Activated naive CD8-positive, alpha-beta T cell treated with anti-CD3 and anti-CD28 coated beads for 36 hours (primary cell): ENCODE measurements at regions not wholly inside any gene's neighbourhood (a gene's known extent, or its start where the extent isn't known, plus 50 kb on each side); places are given as distances from the start of the nearest gene placed in this dataset.

Source experiments
- DNase-seq: peaks from one replicate; pipeline ENCODE4 v3.0.0; 2021
- H3K27ac Mint-ChIP-seq: one replicate; pipeline ENCODE4 v1.8.0; 2022; ENCODE audit warnings: mild to moderate bottlenecking, moderate library complexity, mixed read lengths
- H3K27me3 Mint-ChIP-seq: one replicate; pipeline ENCODE4 v1.8.0; 2022; ENCODE audit warnings: mild to moderate bottlenecking, mixed read lengths
- H3K36me3 Mint-ChIP-seq: one replicate; pipeline ENCODE4 v1.8.0; 2021; ENCODE audit warnings: mild to moderate bottlenecking, mixed read lengths
- H3K4me1 Mint-ChIP-seq: one replicate; pipeline ENCODE4 v1.8.0; 2021; ENCODE audit warnings: mixed read lengths
- H3K4me3 Mint-ChIP-seq: one replicate; pipeline ENCODE4 v1.8.0; 2022; ENCODE audit warnings: mild to moderate bottlenecking, moderate library complexity, mixed read lengths
- H3K9me3 Mint-ChIP-seq: one replicate; pipeline ENCODE4 v1.8.0; 2022; ENCODE audit warnings: mixed read lengths

DNA sequence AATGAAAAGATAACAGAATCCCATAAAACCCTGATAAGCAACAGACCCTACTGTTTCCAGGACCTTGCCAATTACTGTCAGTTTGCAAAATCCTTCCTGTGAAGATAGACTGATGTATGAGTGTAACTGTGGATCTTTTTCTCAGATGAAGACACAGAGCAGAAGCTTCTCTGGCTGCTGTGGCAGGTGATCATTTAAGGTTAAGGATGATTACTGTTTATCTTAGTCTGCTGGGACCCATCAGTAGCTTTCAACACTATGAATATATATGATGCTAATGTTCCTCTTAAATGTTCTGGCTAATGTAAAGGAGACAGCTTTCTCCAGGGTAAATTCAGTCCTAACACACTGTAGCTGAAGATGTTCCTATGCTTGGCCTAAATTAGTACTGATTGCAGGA is 56.0 kb upstream of the CTTNBP2 start:
- H3K36me3 Mint-ChIP-seq = no peaks in the 10 kb centered on the region
- no peaks in the 10 kb centered on the region for H3K4me1 Mint-ChIP-seq
- H3K27ac Mint-ChIP-seq = no peak overlapping the region
- no peaks in the 10 kb centered on the region for H3K27me3 Mint-ChIP-seq
- no peak for DNase-seq
- no peak overlapping the region for H3K4me3 Mint-ChIP-seq
- peaks cover 3% of the 10 kb centered on the region for H3K9me3 Mint-ChIP-seq

DNA sequence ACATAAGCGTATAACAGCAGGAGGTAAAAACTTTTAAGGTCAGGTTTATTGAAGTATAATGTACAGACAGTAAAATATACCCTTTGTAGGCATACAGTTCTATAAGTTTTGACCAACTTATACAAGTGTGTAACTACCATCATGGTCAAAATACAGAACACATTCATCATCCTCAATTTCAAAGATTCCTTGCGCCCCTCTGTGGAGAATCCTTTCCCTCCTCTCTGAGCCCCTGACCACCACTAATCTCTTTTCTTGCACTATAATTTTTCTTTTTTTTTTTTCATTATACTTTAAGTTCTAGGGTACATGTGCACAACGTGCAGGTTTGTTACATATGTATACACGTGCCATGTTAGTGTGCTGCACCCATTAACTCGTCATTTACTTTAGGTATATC is 58.1 kb upstream of the CTTNBP2 start:
- DNase-seq = no peak
- H3K9me3 Mint-ChIP-seq = peaks cover 3% of the 10 kb centered on the region
- no peak overlapping the region for H3K4me3 Mint-ChIP-seq
- no peaks in the 10 kb centered on the region for H3K27me3 Mint-ChIP-seq
- no peak overlapping the region for H3K27ac Mint-ChIP-seq
- no peaks in the 10 kb centered on the region for H3K4me1 Mint-ChIP-seq
- no peaks in the 10 kb centered on the region for H3K36me3 Mint-ChIP-seq

DNA sequence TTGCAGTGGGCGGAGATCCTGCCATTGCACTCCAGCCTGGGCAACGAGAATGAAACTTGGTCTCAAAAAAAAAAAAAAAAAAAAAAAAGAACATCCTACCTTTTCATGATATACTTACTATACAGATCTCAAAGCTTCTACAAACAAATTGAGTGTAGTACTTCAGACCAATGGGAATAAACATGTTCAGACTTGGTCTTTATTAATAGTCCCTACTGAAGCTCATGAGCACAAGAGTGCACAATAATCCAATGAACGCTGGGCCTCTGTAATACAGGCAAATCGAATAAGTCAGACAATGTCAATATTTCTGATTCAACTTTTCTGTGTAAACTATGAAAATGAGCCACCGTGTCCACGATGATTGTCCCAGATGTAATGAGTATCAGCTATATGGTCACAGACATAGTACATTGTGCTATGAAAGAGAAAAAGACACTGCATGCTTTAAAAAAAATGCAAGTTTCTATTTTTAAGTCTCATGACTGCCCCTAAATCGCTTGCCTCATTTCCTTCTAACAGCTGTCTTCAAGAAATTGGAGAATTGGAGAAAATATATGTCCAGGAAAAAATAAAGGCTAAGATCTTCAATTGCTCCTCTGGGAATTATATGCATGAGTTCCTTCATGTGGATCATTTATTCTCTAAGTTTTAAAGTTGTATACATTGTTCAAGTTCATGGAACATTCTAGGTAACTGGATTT is 64.0 kb upstream of the CTTNBP2 start:
- no peak for DNase-seq
- H3K4me3 Mint-ChIP-seq = no peak overlapping the region
- H3K9me3 Mint-ChIP-seq = peaks cover 3% of the 10 kb centered on the region
- no peak overlapping the region for H3K27ac Mint-ChIP-seq
- no peaks in the 10 kb centered on the region for H3K36me3 Mint-ChIP-seq
- no peaks in the 10 kb centered on the region for H3K4me1 Mint-ChIP-seq
- no peaks in the 10 kb centered on the region for H3K27me3 Mint-ChIP-seq

DNA sequence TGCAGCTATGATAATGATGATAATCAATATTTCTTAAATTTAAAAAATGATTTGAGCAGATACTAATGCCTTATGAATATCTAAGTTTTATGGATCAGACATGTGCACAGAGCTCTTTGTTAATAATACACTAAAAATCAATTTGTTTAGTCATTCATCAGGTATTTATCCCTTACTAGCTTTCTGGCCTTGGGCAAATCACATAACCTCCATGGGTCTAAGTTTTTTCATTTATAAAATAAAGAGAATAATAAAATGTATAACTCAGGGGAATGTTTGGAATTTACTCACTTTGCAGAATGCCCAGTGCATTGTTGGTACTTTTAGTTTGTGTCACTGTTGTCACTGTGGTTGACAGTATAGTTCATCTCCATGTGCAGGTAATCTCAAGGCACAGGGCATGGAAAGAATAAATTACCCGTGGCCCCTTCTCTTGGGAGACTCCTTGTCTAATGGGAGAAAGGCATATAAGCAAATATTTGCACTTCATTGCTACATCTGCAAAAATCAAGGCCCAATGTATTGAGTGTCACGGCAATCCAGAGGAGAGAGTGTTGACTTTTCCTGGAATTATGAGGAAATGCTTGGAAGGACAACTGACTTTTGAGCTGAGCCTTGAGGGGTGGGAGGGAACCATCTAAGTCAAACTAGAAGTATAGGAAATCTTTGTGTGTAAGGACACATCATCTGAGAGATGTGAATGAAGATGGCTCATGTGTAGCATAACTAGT is 64.7 kb upstream of the CTTNBP2 start:
- Mint-ChIP-seq H3K4me1 (no peaks in the 10 kb centered on the region), H3K27me3 (no peaks in the 10 kb centered on the region), H3K27ac (no peak overlapping the region), H3K36me3 (no peaks in the 10 kb centered on the region), H3K9me3 (peaks cover 3% of the 10 kb centered on the region), H3K4me3 (no peak overlapping the region)
- DNase-seq = no peak

DNA sequence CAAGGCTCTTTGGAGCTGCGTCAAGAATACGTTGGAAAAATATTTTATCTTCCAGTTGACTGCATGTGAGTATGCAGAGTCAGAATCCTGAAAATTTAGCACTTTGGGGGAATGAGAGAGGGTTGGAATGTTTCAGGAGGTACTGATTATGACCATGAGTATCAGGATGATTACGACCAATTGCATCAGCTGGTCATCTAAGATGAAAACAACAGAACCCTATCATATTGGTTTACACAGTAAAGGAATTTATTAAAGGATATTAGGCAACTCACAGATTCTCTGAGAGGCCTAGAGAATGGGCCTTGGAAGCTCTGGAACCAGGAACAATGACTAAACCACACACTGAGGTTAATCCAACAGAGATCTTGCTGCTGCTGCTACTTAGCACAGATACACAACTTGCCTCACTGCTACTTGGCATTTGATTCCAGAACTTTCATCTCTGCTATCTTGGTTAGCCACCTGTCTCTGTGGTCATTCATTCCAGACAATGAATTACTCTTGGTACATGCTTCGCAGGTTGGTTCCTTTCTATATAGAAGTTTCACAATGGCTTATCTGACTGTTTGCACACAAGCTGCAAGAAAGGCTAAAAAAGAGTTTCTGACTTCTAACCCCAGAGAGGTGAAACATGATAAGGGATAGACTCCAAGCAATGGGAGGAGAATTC is 68.0 kb upstream of the CTTNBP2 start:
- Mint-ChIP-seq H3K4me1 (no peaks in the 10 kb centered on the region), H3K9me3 (no peaks in the 10 kb centered on the region), H3K27me3 (no peaks in the 10 kb centered on the region), H3K36me3 (no peaks in the 10 kb centered on the region), H3K27ac (no peak overlapping the region), H3K4me3 (no peak overlapping the region)
- no peak for DNase-seq

DNA sequence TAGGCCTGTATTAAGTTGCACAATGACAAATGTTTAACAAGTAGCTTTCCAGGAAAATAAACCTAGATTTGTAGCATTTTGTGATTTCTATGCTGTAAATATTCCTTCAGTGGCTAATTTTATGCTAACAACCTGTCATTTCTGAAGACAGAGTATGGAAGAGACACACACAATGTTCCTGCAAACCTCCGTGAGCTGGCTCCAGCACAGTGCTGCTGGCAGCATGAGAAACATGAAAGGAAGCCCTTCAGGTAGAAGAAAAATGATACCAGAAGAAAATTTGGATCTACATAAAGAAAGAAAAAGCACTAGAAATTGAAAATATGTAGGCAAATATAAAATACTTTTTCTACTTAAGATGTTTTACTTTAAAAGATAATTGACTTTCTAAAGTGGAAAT is 69.5 kb upstream of the CTTNBP2 start:
- no peak overlapping the region for H3K4me3 Mint-ChIP-seq
- DNase-seq = no peak
- no peaks in the 10 kb centered on the region for H3K36me3 Mint-ChIP-seq
- H3K4me1 Mint-ChIP-seq = no peaks in the 10 kb centered on the region
- H3K27me3 Mint-ChIP-seq = no peaks in the 10 kb centered on the region
- H3K9me3 Mint-ChIP-seq = no peaks in the 10 kb centered on the region
- no peak overlapping the region for H3K27ac Mint-ChIP-seq

DNA sequence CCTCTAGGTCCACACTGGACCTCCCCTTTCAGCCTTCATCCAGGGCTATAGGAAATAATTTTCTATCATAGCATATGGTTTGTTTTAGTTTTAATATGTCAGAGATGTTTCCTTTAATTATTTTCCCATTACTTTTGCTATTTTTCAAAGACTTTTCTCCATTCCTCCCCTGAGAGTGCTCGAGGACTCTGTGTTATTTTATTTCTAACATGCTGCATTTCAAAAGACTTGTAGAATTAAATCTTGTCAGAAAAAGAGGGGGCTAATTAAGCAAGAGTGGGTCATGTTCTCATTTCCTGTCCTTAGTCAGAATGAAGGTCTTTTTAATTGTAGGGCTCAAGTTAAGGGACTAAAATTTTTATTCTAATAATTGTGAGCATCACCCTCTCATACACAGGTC is 71.6 kb upstream of the CTTNBP2 start:
- H3K27me3 Mint-ChIP-seq = no peaks in the 10 kb centered on the region
- H3K9me3 Mint-ChIP-seq = no peaks in the 10 kb centered on the region
- no peak for DNase-seq
- no peaks in the 10 kb centered on the region for H3K4me1 Mint-ChIP-seq
- H3K27ac Mint-ChIP-seq = no peak overlapping the region
- no peak overlapping the region for H3K4me3 Mint-ChIP-seq
- no peaks in the 10 kb centered on the region for H3K36me3 Mint-ChIP-seq

DNA sequence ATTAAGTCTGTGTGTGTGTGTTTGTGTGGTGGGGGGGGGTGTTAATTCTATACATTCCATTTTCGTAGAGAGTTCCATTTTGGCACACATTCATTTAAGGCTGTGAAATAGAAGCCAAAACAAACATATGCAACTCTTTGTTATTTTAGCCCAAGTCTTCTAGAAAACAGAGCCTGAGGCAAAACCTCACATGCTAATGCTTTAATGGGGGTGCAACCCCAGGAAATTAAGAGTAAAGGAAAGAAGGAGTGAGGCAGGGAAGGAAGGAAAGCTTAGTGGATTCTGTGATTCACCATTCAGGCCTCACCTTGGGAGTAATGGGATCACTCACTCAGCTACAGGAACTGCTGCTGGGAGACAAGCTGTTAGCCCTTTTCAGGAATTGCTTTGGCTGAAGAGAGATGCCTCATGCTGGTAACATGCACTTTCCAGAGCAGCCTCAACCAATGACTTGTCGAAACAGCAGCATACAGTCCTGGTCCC is 73.0 kb upstream of the CTTNBP2 start:
- DNase-seq = no peak
- Mint-ChIP-seq H3K4me3 (no peak overlapping the region), H3K36me3 (no peaks in the 10 kb centered on the region), H3K9me3 (no peaks in the 10 kb centered on the region), H3K4me1 (no peaks in the 10 kb centered on the region), H3K27ac (no peak overlapping the region), H3K27me3 (no peaks in the 10 kb centered on the region)

DNA sequence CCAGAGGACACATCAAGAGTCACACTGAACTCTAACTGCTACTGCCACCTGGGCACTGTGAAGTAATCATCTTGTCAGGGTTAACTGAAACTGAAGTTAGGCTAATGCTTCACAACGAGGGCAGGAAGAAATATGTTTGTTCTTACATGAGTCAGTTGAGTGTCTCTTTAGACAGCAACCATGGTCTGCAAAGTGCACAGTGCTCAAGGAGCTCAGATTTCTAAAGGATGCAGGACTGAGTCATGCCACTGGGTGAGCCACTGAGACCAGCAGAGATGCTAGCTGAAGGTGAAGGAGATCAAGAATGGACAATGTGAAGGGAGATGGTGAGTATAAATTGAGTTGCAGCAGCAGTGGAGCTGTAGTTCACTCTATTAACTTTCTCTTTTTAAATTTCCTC is 76.0 kb upstream of the CTTNBP2 start:
- no peaks in the 10 kb centered on the region for H3K27me3 Mint-ChIP-seq
- no peak for DNase-seq
- H3K4me1 Mint-ChIP-seq = no peaks in the 10 kb centered on the region
- no peaks in the 10 kb centered on the region for H3K9me3 Mint-ChIP-seq
- no peak overlapping the region for H3K4me3 Mint-ChIP-seq
- H3K36me3 Mint-ChIP-seq = no peaks in the 10 kb centered on the region
- H3K27ac Mint-ChIP-seq = no peak overlapping the region

DNA sequence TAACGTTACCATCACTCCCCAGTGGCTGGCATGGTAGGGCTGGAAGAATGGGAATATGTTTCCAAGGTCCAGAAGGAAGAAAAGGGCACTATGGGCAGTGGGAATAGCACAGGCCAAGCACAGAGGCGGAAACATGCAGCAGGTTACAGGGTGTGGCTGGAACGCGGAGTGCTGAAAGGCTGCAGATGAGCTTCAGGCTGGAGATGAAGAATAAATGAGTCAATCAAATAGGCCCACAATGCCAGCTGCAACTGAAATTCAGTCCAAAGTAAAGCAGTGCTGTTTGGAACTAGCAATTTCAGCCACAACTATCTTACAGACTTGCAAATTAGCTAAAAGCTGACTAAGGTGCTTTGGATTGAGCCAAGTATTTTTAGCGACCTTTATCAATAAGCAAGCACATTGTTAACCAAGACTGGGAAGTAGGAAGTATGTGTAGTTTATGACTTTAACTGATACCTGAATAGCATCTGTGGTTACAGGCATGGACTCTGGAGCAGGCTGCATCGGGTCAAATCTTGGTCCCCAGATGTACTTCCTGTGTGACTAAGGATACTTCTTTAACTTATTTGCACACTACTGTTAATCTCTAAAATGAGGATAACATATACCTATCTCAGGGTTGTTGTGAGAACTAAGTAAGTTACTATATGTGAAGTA is 77.5 kb upstream of the CTTNBP2 start:
- Mint-ChIP-seq H3K27me3 (no peaks in the 10 kb centered on the region), H3K4me3 (no peak overlapping the region), H3K27ac (no peak overlapping the region), H3K4me1 (no peaks in the 10 kb centered on the region), H3K36me3 (no peaks in the 10 kb centered on the region), H3K9me3 (no peaks in the 10 kb centered on the region)
- no peak for DNase-seq

DNA sequence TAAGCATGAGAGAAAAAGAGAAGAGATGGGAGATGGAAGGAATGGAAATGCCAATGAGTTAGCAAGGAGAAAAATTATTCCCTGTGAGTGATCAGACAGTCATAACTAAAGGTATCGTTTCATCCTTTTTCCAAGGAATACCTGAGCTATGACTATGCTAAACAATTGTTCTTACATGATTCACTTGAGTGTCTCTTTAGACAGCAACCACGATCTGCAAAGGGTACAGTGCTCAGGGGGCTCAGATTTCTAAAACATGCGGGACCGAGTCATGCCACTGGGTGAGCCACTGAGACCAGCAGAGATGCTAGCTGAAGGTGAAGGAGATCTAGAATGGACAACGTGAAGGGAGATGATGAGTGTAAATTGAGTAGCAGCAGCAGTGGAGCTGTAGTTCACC is 78.0 kb upstream of the CTTNBP2 start:
- no peak for DNase-seq
- H3K36me3 Mint-ChIP-seq = no peaks in the 10 kb centered on the region
- H3K27ac Mint-ChIP-seq = no peak overlapping the region
- H3K4me3 Mint-ChIP-seq = no peak overlapping the region
- no peaks in the 10 kb centered on the region for H3K27me3 Mint-ChIP-seq
- H3K9me3 Mint-ChIP-seq = no peaks in the 10 kb centered on the region
- no peaks in the 10 kb centered on the region for H3K4me1 Mint-ChIP-seq

DNA sequence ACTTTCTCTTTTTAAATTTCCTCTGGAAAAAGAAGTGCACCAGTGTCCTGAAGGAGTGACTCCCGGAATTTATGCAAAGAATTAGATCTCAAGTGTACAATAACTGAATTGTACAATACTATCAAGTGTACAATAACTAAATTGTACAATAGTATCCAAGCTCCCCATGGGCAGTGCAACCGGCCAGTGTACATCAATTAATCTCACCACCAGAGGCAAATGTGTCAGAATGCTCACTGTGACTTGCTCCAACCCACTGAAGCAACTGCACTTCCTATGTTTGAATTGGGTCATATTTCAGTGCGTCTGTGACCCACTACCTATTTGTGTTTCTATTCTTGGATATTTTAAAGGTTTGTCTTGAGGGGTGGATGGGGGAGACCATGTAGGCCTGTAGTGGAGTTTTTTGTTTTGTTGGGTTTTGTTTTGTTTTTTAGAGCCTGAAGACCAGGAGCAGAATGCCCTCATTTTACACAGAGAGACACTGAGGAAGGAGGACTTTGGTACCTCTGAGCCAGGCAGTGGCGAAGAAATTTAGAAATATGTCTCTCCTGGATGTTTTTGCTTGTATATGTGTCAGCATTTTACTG is 78.5 kb upstream of the CTTNBP2 start:
- Mint-ChIP-seq H3K36me3 (no peaks in the 10 kb centered on the region), H3K27ac (no peak overlapping the region), H3K9me3 (no peaks in the 10 kb centered on the region), H3K27me3 (no peaks in the 10 kb centered on the region), H3K4me1 (no peaks in the 10 kb centered on the region), H3K4me3 (no peak overlapping the region)
- no peak for DNase-seq

DNA sequence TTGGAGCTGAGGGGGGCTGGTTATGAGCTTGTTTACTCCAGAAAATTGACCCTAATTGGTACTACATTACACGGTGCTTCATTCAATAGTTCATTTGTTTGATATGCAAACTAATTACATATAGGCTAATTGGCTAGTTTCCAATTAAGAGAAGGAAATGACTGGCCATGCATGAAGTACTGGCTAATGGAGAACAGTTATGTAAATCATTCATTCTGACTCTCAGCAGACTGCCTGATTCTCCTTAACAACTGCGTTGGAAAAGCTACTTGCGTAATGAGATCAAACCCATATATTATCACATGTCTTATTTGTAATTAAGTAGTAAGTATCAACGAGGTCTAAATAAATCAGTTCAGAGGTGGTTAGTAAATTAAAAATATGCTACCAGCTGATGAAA is 81.8 kb upstream of the CTTNBP2 start:
- H3K27me3 Mint-ChIP-seq = no peaks in the 10 kb centered on the region
- DNase-seq = no peak
- no peak overlapping the region for H3K4me3 Mint-ChIP-seq
- no peaks in the 10 kb centered on the region for H3K9me3 Mint-ChIP-seq
- H3K27ac Mint-ChIP-seq = no peak overlapping the region
- H3K4me1 Mint-ChIP-seq = no peaks in the 10 kb centered on the region
- H3K36me3 Mint-ChIP-seq = no peaks in the 10 kb centered on the region

DNA sequence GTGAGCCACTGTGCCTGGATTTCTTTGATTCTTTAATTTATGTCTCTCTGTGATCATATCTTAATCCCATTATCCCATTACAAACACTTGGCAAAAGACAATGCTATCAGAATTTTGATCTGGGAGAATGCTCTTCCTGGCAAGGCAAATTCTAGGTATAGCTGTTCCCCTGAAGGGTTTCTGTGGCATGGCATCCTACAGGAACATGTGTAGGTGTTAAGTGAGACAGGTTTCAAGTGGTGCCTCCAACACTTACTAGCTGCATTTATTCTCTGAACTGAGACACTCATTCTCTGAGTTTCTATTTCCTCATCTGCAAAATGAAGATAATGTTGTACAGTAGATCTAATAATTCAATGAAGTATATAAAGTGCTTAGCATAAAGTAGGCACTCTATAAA is 87.1 kb upstream of the CTTNBP2 start:
- no peak overlapping the region for H3K4me3 Mint-ChIP-seq
- no peaks in the 10 kb centered on the region for H3K36me3 Mint-ChIP-seq
- DNase-seq = no peak
- no peaks in the 10 kb centered on the region for H3K4me1 Mint-ChIP-seq
- no peak overlapping the region for H3K27ac Mint-ChIP-seq
- no peaks in the 10 kb centered on the region for H3K9me3 Mint-ChIP-seq
- no peaks in the 10 kb centered on the region for H3K27me3 Mint-ChIP-seq

DNA sequence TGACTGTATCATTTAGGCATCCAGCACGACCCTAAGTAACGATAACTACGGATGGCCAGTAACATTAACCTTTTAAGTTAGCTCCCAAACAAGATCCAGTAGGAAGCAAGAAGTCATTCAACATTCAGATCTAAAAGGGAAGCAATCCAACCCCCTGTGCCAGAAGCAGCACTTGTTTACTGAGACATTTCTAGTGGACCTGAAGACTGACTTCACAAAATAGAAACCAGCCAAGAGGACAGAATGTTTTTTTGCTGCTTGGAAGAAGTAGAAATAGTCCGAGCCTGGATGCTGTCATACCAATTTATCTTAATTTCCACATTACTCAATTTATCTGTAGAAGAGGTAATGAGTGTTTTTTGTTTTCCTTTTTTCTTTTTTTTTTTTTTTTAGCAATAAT is 88.0 kb upstream of the CTTNBP2 start:
- no peaks in the 10 kb centered on the region for H3K27me3 Mint-ChIP-seq

More for the DNA sequence above, 88.0 kb upstream of the CTTNBP2 start:
- no peak for DNase-seq
- Mint-ChIP-seq H3K9me3 (no peaks in the 10 kb centered on the region), H3K4me3 (no peak overlapping the region), H3K36me3 (no peaks in the 10 kb centered on the region), H3K27ac (no peak overlapping the region), H3K4me1 (no peaks in the 10 kb centered on the region)
